Spleen (tissue), 11 donors: ENCODE measurements at regions not wholly inside any gene's neighbourhood (a gene's known extent, or its start where the extent isn't known, plus 50 kb on each side); places are given as distances from the start of the nearest gene placed in this dataset.

ENCODE experiments used
- DNase-seq: peaks from one replicate; pipeline ENCODE4 v3.0.0-alpha.2; 2020
- H3K27ac ChIP-seq, 8 donors: fragments of 200-600 bp; sonication (generic) in 7 of 8; 1 replicate in 4 of 8; 2 replicates in 4 of 8; pipeline versions ENCODE4 v1.5.0 to v1.8.0; 2016 to 2021; ENCODE audit warnings: inconsistent platforms in 4 of 8, mild to moderate bottlenecking in 4 of 8, moderate library complexity in 1 of 8
- H3K27me3 ChIP-seq, 7 donors: fragments of 200-600 bp; sonication (generic) in 6 of 7; replicated peaks in 1 of 7; 1 replicate in 4 of 7; 2 replicates in 3 of 7; pipeline versions ENCODE4 v1.5.0 to v1.8.0; 2016 to 2021; ENCODE audit warnings: inconsistent platforms in 3 of 7, mild to moderate bottlenecking in 1 of 7
- H3K36me3 ChIP-seq, 6 donors: fragments of 200-600 bp; sonication (generic) in 5 of 6; 1 replicate in 4 of 6; 2 replicates in 2 of 6; pipeline versions ENCODE4 v1.5.0 to v1.8.0; 2016 to 2021; ENCODE audit warnings: inconsistent platforms in 2 of 6
- H3K4me1 ChIP-seq, 6 donors: fragments of 200-600 bp; sonication (generic) in 5 of 6; 1 replicate in 3 of 6; 2 replicates in 3 of 6; pipeline versions ENCODE4 v1.5.0 to v1.8.0; 2016 to 2021; ENCODE audit warnings: inconsistent platforms in 3 of 6
- H3K4me3 ChIP-seq, 8 donors: fragments of 200-600 bp; sonication (generic) in 7 of 8; 1 replicate in 4 of 8; 2 replicates in 4 of 8; pipeline versions ENCODE4 v1.5.0 to v1.8.0; 2016 to 2021; ENCODE audit warnings: inconsistent platforms in 4 of 8, mild to moderate bottlenecking in 4 of 8, moderate library complexity in 2 of 8
- H3K9me3 ChIP-seq, 8 donors: fragments of 200-600 bp; sonication (generic) in 7 of 8; 1 replicate in 4 of 8; 2 replicates in 4 of 8; pipeline versions ENCODE4 v1.5.0 to v1.8.0; 2016 to 2021; ENCODE audit warnings: inconsistent platforms in 4 of 8
- CTCF ChIP-seq, 11 experiments: fragments of 200-600 bp in 7 of 11; fragments of 450-650 bp in 4 of 11; sonication (generic) in 4 of 11; IDR thresholded peaks in 8 of 11; conservative IDR thresholded peaks in 3 of 11; 1 replicate in 7 of 11; 2 replicates in 4 of 11; pipeline versions ENCODE4 v1.4.0 to v1.8.0; 2016 to 2021; ENCODE audit warnings: antibody characterized with exemption in 11 of 11, inconsistent platforms in 4 of 11, mild to moderate bottlenecking in 1 of 11
- POLR2A ChIP-seq, 3 donors: fragments of 450-650 bp; IDR thresholded peaks; one replicate each; pipeline ENCODE4 v1.5.1; 2017; ENCODE audit warnings: antibody characterized with exemption in 3 of 3, mild to moderate bottlenecking in 1 of 3
- POLR2AphosphoS5 ChIP-seq, 3 donors: sonication (generic); formaldehyde crosslinking; IDR thresholded peaks; one replicate each; pipeline ENCODE4 v1.5.1; 2017; ENCODE audit warnings: antibody characterized with exemption in 3 of 3
- WGBS, 5 donors: extraction: QIAGEN DNeasy Blood & Tissue Kit in 3 of 5; methylation state at CpG; one replicate each; pipeline versions ENCODE4 v1.1.5 to v1.1.7; 2013 to 2018; 5-methylcytosine and 5-hydroxymethylcytosine counted together
- intact Hi-C: fragments of 100-400 bp; cut with DNase I; formaldehyde crosslinking; loops from one replicate; pipeline ENCODE4 v1.15.0; 2023; ENCODE audit warnings: low total_unique reads
- donor health status: healthy with polysubstance abuse.
- donor health status: DM: no; HTN: no; CAD: no; lungs with moderate emphysema.
- donor health status: DM: no; HTN: no; CAD: no.
- donor health status: Bipolar disorder and iron deficiency.
- donor health status: healthy.
- donor health status: DM: no; HTN: no; CAD: no.
- donor health status: DM: yes; HTN: yes; CAD: no.

GRCh38 chr22:25351631-25352293 lies 132.3 kb downstream of the CRYBB2 start:
- H3K36me3 ChIP-seq, result peaks cover 4 to 100% (median 78%) of the 10 kb centered on the region in 6 donors
- WGBS, 5 donors, result 90 to 96% (median 95%) methylated on average over 12 to 18 of the region's 18 CpGs

GRCh38 chr22:25352294-25352680 lies 132.8 kb downstream of the CRYBB2 start:
- no peaks in the 10 kb centered on the region for H3K27me3 ChIP-seq
- no peak overlapping the region for H3K4me3 ChIP-seq
- no peaks in the 10 kb centered on the region for H3K4me1 ChIP-seq
- no peak overlapping the region for H3K27ac ChIP-seq
- H3K9me3 ChIP-seq, result no peaks in the 10 kb centered on the region
- DNase-seq, result no peak
- H3K36me3 ChIP-seq, result peaks cover 4 to 100% (median 78%) of the 10 kb centered on the region in 6 donors
- WGBS, 5 donors, result 93 to 98% (median 95%) methylated on average over 8 of the region's 8 CpGs
- TF ChIP-seq POLR2A (IDR thresholded peaks at IDR 0.05) (no peak), CTCF (IDR thresholded peaks at IDR 0.05 in 8 of 11, conservative IDR thresholded peaks at IDR 0.05 in 3 of 11) (no peak), POLR2AphosphoS5 (IDR thresholded peaks at IDR 0.05) (no peak)
- intact Hi-C loops, result no loop called here

More at GRCh38 chr22:25351631-25352293, 132.3 kb downstream of the CRYBB2 start:
- H3K4me3 ChIP-seq, result no peak overlapping the region
- no peak for DNase-seq
- H3K27me3 ChIP-seq, result no peaks in the 10 kb centered on the region
- H3K27ac ChIP-seq, result no peak overlapping the region
- TF ChIP-seq CTCF (IDR thresholded peaks at IDR 0.05 in 8 of 11, conservative IDR thresholded peaks at IDR 0.05 in 3 of 11) (no peak), POLR2AphosphoS5 (IDR thresholded peaks at IDR 0.05) (no peak), POLR2A (IDR thresholded peaks at IDR 0.05) (no peak)
- intact Hi-C loops, result no loop called here
- no peaks in the 10 kb centered on the region for H3K9me3 ChIP-seq
- H3K4me1 ChIP-seq, result no peaks in the 10 kb centered on the region

GRCh38 chr22:25353516-25354445 lies 134.3 kb downstream of the CRYBB2 start:
- intact Hi-C loops, result no loop called here
- TF ChIP-seq POLR2AphosphoS5 (IDR thresholded peaks at IDR 0.05), result no peak
- no peak for TF ChIP-seq POLR2A (IDR thresholded peaks at IDR 0.05)
- no peak for TF ChIP-seq CTCF (IDR thresholded peaks at IDR 0.05 in 8 of 11, conservative IDR thresholded peaks at IDR 0.05 in 3 of 11)
- Histone ChIP-seq H3K36me3 (peaks cover 4 to 100% (median 79%) of the 10 kb centered on the region in 6 donors), H3K4me1 (no peaks in the 10 kb centered on the region), H3K9me3 (no peaks in the 10 kb centered on the region), H3K4me3 (no peak overlapping the region), H3K27me3 (no peaks in the 10 kb centered on the region), H3K27ac (no peak overlapping the region)
- 93 to 98% (median 95%) methylated on average over 21 to 22 of the region's 22 CpGs for WGBS, 5 donors
- DNase-seq, result no peak

GRCh38 chr22:25354456-25354855 lies 135.0 kb downstream of the CRYBB2 start:
- Histone ChIP-seq H3K4me3 (no peak overlapping the region), H3K36me3 (peaks cover 4 to 100% (median 79%) of the 10 kb centered on the region in 6 donors)
- DNase-seq, result peak; percentile 43

More at GRCh38 chr22:25354456-25354855, 135.0 kb downstream of the CRYBB2 start:
- no peaks in the 10 kb centered on the region for H3K9me3 ChIP-seq
- intact Hi-C loops, result no loop called here
- H3K27me3 ChIP-seq, result no peaks in the 10 kb centered on the region
- no peaks in the 10 kb centered on the region for H3K4me1 ChIP-seq
- no peak overlapping the region for H3K27ac ChIP-seq
- WGBS, 5 donors, result 86 to 91% (median 89%) methylated on average over 11 to 12 of the region's 12 CpGs
- no peak for TF ChIP-seq CTCF (IDR thresholded peaks at IDR 0.05 in 8 of 11, conservative IDR thresholded peaks at IDR 0.05 in 3 of 11)
- no peak for TF ChIP-seq POLR2A (IDR thresholded peaks at IDR 0.05)
- no peak for TF ChIP-seq POLR2AphosphoS5 (IDR thresholded peaks at IDR 0.05)
